Duodenal mucosa (tissue), 2 donors: ENCODE measurements at regions not wholly inside any gene's neighbourhood (a gene's known extent, or its start where the extent isn't known, plus 50 kb on each side); places are given as distances from the start of the nearest gene placed in this dataset.

ENCODE experiments used
- H3K27ac ChIP-seq: one replicate; pipeline ENCODE4 v1.7.0; 2013; ENCODE audit warnings: low read depth, low read length
- H3K27me3 ChIP-seq, 2 donors: one replicate each; pipeline ENCODE4 v1.7.0; 2013; ENCODE audit warnings: low read length in 2 of 2, control low read depth in 1 of 2; ENCODE audit not compliant: insufficient read depth in 2 of 2, control insufficient read depth in 1 of 2
- H3K36me3 ChIP-seq, 2 donors: one replicate each; pipeline ENCODE4 v1.7.0; 2013; ENCODE audit warnings: low read length in 2 of 2, control low read depth in 1 of 2; ENCODE audit not compliant: insufficient read depth in 2 of 2, control insufficient read depth in 1 of 2
- H3K4me1 ChIP-seq, 2 donors: one replicate each; pipeline ENCODE4 v1.7.0; 2013; ENCODE audit warnings: low read length in 2 of 2, control low read depth in 1 of 2; ENCODE audit not compliant: insufficient read depth in 2 of 2, control insufficient read depth in 1 of 2
- H3K4me3 ChIP-seq, 2 donors: one replicate each; pipeline ENCODE4 v1.7.0; 2013; ENCODE audit warnings: low read length in 2 of 2, low read depth in 1 of 2
- H3K9ac ChIP-seq, 2 donors: one replicate each; pipeline ENCODE4 v1.7.0; 2013; ENCODE audit warnings: low read length in 2 of 2, low read depth in 1 of 2
- H3K9me3 ChIP-seq, 2 donors: one replicate each; pipeline ENCODE4 v1.7.0; 2013; ENCODE audit warnings: low read length in 2 of 2, control low read depth in 1 of 2; ENCODE audit not compliant: control insufficient read depth in 1 of 2

DNA sequence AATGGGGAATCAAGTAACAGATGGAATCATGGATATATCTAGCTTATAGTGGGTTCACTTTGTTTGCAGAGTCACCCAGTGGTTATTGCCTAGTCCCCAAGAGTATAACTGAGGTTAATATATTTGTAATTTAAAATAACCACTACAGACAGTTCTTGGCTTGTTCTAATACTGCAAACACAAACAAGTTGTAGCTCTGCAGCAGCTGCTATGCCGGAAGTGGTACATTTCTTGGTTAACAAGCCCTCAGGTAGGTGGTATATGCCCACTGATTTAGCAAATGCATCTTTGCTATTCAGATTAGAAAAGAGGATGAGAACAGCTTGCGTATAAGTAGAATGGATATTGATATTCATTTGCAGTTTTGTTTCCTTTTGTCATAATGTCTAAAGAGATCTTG is 984.2 kb downstream of the SQOR start:
- Histone ChIP-seq H3K9ac (no peak overlapping the region), H3K36me3 (no peaks in the 10 kb centered on the region), H3K4me3 (no peak overlapping the region), H3K27ac (no peak overlapping the region), H3K27me3 (no peaks in the 10 kb centered on the region), H3K4me1 (no peaks in the 10 kb centered on the region), H3K9me3 (no peaks in the 10 kb centered on the region)

DNA sequence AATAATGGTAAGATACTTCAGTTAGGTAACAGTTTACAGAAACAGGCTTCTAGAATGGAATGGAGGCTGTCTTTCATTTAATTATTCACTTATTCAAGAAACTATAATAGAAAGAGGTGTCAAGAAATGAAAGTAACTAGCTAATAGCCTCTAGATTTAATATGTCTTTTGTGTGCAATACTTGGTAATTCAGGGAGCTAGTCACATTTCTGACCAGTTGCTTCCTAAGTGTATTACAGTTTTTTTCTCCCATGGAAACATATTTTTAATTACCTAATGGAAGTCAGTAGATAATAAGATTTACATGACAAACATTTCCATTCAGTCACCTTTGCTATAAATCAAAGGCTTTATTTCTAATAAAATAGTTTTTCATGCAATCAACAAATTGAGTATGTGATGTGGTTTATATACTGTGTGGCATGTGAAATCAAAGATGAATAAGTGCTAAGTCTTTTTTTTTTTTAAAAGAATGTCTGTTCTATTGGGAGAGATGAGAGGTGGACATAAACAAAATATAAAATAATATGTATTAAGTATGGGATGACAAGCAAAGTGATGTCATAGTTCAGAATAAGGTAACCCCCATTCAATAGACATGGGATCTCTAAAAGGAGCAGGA is 985.7 kb downstream of the SQOR start:
- no peak overlapping the region for H3K27ac ChIP-seq
- H3K4me3 ChIP-seq = no peak overlapping the region
- no peaks in the 10 kb centered on the region for H3K36me3 ChIP-seq
- no peaks in the 10 kb centered on the region for H3K27me3 ChIP-seq
- H3K4me1 ChIP-seq = no peaks in the 10 kb centered on the region
- no peak overlapping the region for H3K9ac ChIP-seq
- no peaks in the 10 kb centered on the region for H3K9me3 ChIP-seq

DNA sequence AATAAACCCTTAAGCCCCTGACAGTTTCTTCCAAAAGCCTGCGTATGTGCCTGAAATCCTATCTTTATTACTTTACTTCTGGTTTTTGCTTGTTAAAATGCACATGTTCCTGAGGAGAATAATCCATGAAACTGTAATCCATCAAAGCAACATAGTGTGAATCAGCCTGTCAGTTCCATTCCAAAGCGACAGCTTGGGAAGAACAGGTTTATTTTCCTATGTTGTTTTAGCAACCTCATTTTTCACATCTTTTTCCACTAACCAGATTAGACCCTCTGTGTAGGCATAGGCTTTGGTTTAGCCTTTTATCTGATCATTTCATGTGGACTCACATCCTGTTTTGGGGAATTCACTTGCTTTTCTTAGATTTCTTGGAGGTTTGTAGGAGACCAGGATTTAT is 988.0 kb downstream of the SQOR start:
- no peak overlapping the region for H3K27ac ChIP-seq
- H3K9ac ChIP-seq = no peak overlapping the region
- no peaks in the 10 kb centered on the region for H3K36me3 ChIP-seq
- no peak overlapping the region for H3K4me3 ChIP-seq
- H3K9me3 ChIP-seq = no peaks in the 10 kb centered on the region
- no peaks in the 10 kb centered on the region for H3K27me3 ChIP-seq
- no peaks in the 10 kb centered on the region for H3K4me1 ChIP-seq

DNA sequence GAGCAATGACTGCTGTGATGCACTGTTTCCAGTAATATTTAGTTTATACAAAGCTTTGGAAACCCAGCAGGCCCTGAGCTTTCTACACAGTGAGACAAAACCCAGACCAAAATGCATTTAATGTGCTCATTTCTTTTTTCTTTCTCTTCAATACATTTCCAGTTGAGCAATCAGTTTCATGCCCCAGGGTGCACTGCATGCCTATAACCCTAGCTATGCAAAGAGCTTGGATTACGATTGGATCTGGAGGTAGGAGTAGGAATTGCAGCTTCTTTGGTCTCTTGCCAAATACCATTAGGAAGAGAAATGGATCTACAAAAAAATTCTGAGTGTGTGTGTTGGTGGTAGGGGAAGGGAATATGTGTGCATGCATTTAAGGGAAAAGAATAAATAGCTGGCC is 1001.4 kb downstream of the SQOR start:
- Histone ChIP-seq H3K27ac (no peak overlapping the region), H3K9ac (no peak overlapping the region), H3K36me3 (no peaks in the 10 kb centered on the region), H3K27me3 (no peaks in the 10 kb centered on the region), H3K4me3 (no peak overlapping the region), H3K4me1 (no peaks in the 10 kb centered on the region), H3K9me3 (no peaks in the 10 kb centered on the region)

DNA sequence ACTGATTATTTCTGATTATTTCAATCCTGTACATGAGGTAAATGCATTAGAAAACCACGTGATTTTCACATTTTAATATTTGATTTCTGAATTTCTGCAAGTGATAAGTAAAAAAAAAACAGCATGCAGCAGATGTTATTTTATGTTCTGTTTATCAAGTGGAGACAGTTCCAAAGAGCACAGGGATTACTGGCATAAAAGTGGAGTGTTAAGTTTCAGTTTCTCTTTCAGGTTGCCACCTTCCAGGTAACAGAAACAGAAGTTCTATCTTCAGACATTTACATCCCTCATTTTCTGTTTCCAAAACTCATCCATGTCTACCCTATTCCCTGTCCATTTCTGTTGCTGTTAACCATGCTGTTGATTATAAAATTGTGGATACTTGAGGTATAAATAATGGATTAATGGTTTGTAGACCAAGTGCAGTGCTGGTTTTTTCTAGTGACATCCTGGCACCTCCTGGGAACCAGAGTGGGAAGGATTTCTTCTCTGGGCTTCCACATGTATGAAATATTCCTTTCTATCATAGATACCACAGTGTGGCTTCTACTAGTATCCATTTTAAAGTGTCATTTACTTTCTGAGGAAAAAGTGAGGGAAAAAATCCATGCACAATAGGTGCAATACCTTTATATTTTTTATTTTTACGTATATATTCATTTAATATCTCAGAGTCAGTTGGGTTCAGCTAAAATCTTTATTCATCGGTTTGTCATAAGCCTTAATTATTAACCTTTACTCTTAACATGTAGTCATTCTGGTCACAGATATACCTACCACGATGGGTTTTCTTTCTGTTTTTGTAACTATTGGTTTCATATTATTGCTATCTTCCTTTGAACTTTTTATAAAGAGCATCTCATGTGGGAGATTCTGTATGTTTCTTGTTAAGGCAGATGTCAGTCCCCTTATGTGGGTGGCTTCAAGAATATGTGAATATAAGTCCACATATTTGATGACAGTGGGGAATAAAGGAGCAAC is 1010.0 kb downstream of the SQOR start:
- Histone ChIP-seq H3K27me3 (no peaks in the 10 kb centered on the region), H3K4me3 (peak overlapping the region in 1 of 2 donors; percentile 1), H3K9ac (no peak overlapping the region), H3K36me3 (no peaks in the 10 kb centered on the region), H3K9me3 (no peaks in the 10 kb centered on the region), H3K4me1 (peaks cover 4 to 12% of the 10 kb centered on the region in 2 donors), H3K27ac (no peak overlapping the region)

DNA sequence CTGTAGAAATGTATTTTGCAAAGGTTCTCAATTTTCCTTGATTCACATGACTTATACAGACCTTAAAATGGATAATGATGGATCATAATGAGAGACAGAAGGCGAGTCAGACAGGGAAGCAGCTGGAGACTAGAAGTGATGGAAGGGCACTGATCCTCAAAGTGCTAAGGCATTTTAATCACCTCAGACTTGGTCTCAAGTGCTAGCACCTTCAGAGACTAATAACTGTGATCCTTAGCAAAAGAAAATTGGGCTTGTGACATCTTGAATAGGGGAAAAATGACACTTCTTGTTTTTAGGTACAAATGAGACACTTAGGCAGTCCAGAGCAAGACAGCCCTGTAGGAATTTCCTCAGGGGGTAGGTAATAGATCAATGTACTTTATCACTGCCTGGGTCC is 1011.7 kb downstream of the SQOR start:
- Histone ChIP-seq H3K36me3 (no peaks in the 10 kb centered on the region), H3K9ac (no peak overlapping the region), H3K27ac (no peak overlapping the region), H3K9me3 (no peaks in the 10 kb centered on the region), H3K27me3 (no peaks in the 10 kb centered on the region), H3K4me1 (peaks cover 4 to 12% of the 10 kb centered on the region in 2 donors), H3K4me3 (no peak overlapping the region)

DNA sequence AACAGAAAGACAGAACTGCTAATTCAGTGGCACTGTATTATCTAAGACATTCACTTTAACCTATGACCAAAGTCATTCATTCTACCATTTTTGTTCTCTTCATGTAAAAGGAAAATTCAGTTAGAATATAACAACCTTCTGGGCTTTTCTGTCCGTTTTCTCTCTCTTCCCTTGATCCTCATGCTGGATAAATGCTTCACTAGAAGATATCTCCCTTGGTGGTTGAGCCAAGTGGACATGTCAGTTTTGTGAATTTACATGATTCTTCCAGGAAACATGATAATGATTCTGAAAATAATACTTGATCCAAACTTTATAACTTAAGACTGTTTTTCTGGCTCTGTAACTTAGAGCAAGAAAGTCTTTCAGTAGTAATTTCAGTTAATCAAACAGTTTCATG is 1012.2 kb downstream of the SQOR start:
- Histone ChIP-seq H3K4me1 (peaks cover 4 to 12% of the 10 kb centered on the region in 2 donors), H3K27ac (no peak overlapping the region), H3K9me3 (no peaks in the 10 kb centered on the region), H3K36me3 (no peaks in the 10 kb centered on the region), H3K4me3 (no peak overlapping the region), H3K27me3 (no peaks in the 10 kb centered on the region), H3K9ac (no peak overlapping the region)

DNA sequence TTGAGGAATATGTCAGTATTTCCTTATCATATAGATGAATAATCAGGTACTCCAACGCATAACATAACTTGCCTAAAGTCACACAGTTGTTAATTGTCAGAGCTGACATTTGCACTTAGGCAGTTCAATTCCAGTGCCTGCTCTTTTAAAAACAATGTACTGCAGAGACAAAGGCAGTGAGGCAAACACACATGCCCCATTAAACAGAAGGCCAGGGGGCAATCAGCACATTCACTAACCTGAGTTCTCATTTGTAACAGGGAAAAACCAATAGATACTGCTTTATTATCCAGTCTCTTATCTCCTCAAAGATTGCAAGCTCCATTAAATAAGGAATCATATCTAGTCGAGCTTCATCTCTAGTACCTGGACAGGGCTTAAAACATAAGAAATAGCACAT is 1017.4 kb downstream of the SQOR start:
- no peaks in the 10 kb centered on the region for H3K9me3 ChIP-seq
- no peak overlapping the region for H3K27ac ChIP-seq
- no peak overlapping the region for H3K4me3 ChIP-seq
- no peak overlapping the region for H3K9ac ChIP-seq
- no peaks in the 10 kb centered on the region for H3K4me1 ChIP-seq
- no peaks in the 10 kb centered on the region for H3K27me3 ChIP-seq
- H3K36me3 ChIP-seq = no peaks in the 10 kb centered on the region

DNA sequence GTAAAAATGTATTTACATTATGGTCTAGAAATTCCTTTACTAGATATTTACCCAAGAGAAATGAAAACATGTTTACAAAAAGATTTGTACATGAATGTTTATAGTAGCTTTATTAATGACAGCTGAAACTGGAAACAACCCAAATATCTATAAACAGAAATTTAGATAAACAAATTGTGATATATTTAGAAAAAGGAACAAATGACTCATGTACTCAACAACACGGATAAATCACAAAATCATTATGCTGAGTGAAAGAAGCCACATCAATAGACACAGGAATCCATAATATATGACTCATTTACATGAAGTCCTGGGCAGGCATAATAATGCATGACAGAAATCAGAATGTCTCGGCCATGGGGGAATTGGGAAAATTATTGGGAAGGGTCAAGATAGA is 1020.2 kb downstream of the SQOR start:
- Histone ChIP-seq H3K27ac (no peak overlapping the region), H3K27me3 (no peaks in the 10 kb centered on the region), H3K9ac (no peak overlapping the region), H3K4me1 (no peaks in the 10 kb centered on the region), H3K36me3 (no peaks in the 10 kb centered on the region), H3K4me3 (no peak overlapping the region), H3K9me3 (no peaks in the 10 kb centered on the region)

DNA sequence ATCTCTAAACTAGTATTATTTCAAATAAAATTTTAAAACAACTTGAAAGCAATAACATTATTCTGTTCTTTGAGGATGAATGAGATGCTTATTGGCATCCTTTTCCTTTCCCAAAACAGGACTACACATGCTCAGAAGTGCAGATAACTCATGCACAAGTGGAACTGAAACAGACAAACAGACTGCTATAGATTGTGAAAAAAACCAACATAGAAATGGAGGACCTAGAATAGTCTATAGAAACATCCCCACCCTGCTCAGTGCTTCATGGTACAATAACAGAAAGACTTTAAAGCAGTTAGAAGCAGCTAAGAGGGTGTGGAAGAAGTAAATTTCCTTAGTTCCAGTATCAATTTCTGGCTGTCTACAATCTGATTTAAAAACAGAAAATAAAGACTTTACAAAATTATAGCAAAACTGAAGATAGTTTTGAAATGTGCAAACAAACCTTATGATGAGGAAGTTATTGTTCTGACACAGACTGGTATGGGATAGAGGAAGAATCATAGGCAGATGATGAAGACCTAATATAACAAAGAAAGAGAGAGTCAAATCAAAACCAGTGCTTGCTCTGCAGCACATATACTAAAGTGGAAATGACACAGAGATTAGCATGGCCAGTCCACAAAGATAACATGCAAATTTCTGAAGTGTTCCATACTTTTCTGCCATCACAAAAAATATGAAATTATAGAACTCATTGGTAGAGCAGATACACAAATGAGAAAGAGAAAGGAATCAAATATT is 1025.4 kb downstream of the SQOR start:
- Histone ChIP-seq H3K9me3 (no peaks in the 10 kb centered on the region), H3K27me3 (no peaks in the 10 kb centered on the region), H3K4me1 (no peaks in the 10 kb centered on the region), H3K36me3 (no peaks in the 10 kb centered on the region), H3K4me3 (no peak overlapping the region), H3K27ac (no peak overlapping the region), H3K9ac (no peak overlapping the region)
